Stromal cell of bone marrow (primary cell): ENCODE measurements at regions not wholly inside any gene's neighbourhood (a gene's known extent, or its start where the extent isn't known, plus 50 kb on each side); places are given as distances from the start of the nearest gene placed in this dataset.

Experiments
- DNase-seq: peaks from one replicate; pipeline ENCODE4 v3.0.0-alpha.2; 2012; ENCODE audit warnings: low read depth

- DNase-seq: no peak
Measured at GRCh38 chr13:21965095-21965494, 294.2 kb downstream of the FGF9 start.

- DNase-seq: no peak
Measured at GRCh38 chr13:21966014-21966413, 295.1 kb downstream of the FGF9 start.

- DNase-seq: no peak
Measured at GRCh38 chr13:21967871-21968270, 297.0 kb downstream of the FGF9 start.

GRCh38 chr13:21970172-21970571 is 299.3 kb downstream of the FGF9 start:
- no peak for DNase-seq

- DNase-seq: no peak
Measured at GRCh38 chr13:21970918-21971317, 300.0 kb downstream of the FGF9 start.

- no peak for DNase-seq
Measured at GRCh38 chr13:21971662-21972621, 301.1 kb downstream of the FGF9 start.

GRCh38 chr13:21973437-21974125 is 302.7 kb downstream of the FGF9 start:
- DNase-seq: no peak

GRCh38 chr13:21974741-21975140 is 303.9 kb downstream of the FGF9 start:
- DNase-seq: no peak

GRCh38 chr13:21976159-21976558 is 305.3 kb downstream of the FGF9 start:
- no peak for DNase-seq

- no peak for DNase-seq
Measured at GRCh38 chr13:21979161-21979806, 308.4 kb downstream of the FGF9 start.

- no peak for DNase-seq
Measured at GRCh38 chr13:21980049-21980448, 309.2 kb downstream of the FGF9 start.

GRCh38 chr13:21984156-21984555 is 313.3 kb downstream of the FGF9 start:
- no peak for DNase-seq

- DNase-seq: no peak
Measured at GRCh38 chr13:21986602-21987001, 315.7 kb downstream of the FGF9 start.

- DNase-seq: no peak
Measured at GRCh38 chr13:21987793-21988192, 316.9 kb downstream of the FGF9 start.

GRCh38 chr13:21988624-21989023 is 317.8 kb downstream of the FGF9 start:
- DNase-seq: no peak

- DNase-seq: no peak
Measured at GRCh38 chr13:21996049-21996448, 325.2 kb downstream of the FGF9 start.

GRCh38 chr13:21997726-21998125 is 326.9 kb downstream of the FGF9 start:
- DNase-seq: no peak

- DNase-seq: no peak
Measured at GRCh38 chr13:21998279-21998990, 327.6 kb downstream of the FGF9 start.

- no peak for DNase-seq
Measured at GRCh38 chr13:21999666-22000065, 328.8 kb downstream of the FGF9 start.

GRCh38 chr13:22000191-22000590 is 329.3 kb downstream of the FGF9 start:
- no peak for DNase-seq

- no peak for DNase-seq
Measured at GRCh38 chr13:22001336-22001735, 330.5 kb downstream of the FGF9 start.

GRCh38 chr13:22002893-22003292 is 332.0 kb downstream of the FGF9 start:
- no peak for DNase-seq
